Suprapubic skin (tissue), 4 donors: ENCODE measurements at regions not wholly inside any gene's neighbourhood (a gene's known extent, or its start where the extent isn't known, plus 50 kb on each side); places are given as distances from the start of the nearest gene placed in this dataset.

Experiments
- EP300 ChIP-seq: sonication (generic); formaldehyde crosslinking; IDR thresholded peaks from one replicate; pipeline ENCODE4 v1.6.1; 2017; ENCODE audit warnings: antibody characterized with exemption
- POLR2A ChIP-seq, 2 donors: fragments of 450-650 bp; IDR thresholded peaks; one replicate each; pipeline ENCODE4 v1.6.1; 2017; ENCODE audit warnings: antibody characterized with exemption in 2 of 2, mild to moderate bottlenecking in 2 of 2, moderate library complexity in 2 of 2
- POLR2AphosphoS5 ChIP-seq, 3 donors: sonication (generic); formaldehyde crosslinking; IDR thresholded peaks; one replicate each; pipeline ENCODE4 v1.6.1; 2017; ENCODE audit warnings: antibody characterized with exemption in 3 of 3
- TF ChIP-seq, protein P1 (sequence below), 2 donors: fragments of 200-600 bp in 1 of 2; fragments of 450-650 bp in 1 of 2; sonication (generic) in 1 of 2; IDR thresholded peaks; one replicate each; pipeline ENCODE4 v1.5.1; 2016 to 2019; ENCODE audit warnings: antibody characterized with exemption in 2 of 2, mild to moderate bottlenecking in 1 of 2, moderate library complexity in 1 of 2

DNA sequence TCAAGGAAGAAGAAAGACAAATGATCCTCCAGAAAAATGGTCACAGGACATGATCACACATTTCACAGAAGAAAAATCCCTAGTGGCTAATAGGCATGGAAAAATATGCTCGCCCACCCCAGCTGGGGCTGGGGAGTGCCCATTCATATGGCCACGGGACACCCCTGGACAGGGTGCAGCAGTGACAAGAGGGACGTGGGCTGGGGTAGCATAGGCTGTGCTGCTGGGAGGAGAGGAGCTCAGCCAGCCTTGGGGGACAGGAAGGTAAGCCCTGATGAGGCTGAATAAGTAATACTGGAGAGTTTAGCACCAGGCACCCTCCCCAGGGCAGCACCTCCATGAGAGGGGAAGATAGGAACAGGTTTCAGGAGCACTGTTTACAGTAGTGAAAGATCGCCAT lies 254.9 kb upstream of the HS6ST1 start:
- TF ChIP-seq, protein P1, sequence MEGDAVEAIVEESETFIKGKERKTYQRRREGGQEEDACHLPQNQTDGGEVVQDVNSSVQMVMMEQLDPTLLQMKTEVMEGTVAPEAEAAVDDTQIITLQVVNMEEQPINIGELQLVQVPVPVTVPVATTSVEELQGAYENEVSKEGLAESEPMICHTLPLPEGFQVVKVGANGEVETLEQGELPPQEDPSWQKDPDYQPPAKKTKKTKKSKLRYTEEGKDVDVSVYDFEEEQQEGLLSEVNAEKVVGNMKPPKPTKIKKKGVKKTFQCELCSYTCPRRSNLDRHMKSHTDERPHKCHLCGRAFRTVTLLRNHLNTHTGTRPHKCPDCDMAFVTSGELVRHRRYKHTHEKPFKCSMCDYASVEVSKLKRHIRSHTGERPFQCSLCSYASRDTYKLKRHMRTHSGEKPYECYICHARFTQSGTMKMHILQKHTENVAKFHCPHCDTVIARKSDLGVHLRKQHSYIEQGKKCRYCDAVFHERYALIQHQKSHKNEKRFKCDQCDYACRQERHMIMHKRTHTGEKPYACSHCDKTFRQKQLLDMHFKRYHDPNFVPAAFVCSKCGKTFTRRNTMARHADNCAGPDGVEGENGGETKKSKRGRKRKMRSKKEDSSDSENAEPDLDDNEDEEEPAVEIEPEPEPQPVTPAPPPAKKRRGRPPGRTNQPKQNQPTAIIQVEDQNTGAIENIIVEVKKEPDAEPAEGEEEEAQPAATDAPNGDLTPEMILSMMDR (IDR thresholded peaks at IDR 0.05) = no peak
- no peak for TF ChIP-seq POLR2A (IDR thresholded peaks at IDR 0.05)
- TF ChIP-seq EP300 = no peak
- TF ChIP-seq POLR2AphosphoS5 (IDR thresholded peaks at IDR 0.05) = no peak
